Panc1 (cell line): ENCODE measurements at regions not wholly inside any gene's neighbourhood (a gene's known extent, or its start where the extent isn't known, plus 50 kb on each side); places are given as distances from the start of the nearest gene placed in this dataset.

Source experiments
- POLR2AphosphoS5 ChIP-seq: IDR thresholded peaks from 2 replicates; pipeline ENCODE4 v1.6.1; 2012; ENCODE audit warnings: mild to moderate bottlenecking, low read depth, low read length, moderate library complexity
- SIN3A ChIP-seq: IDR thresholded peaks from 2 replicates; pipeline ENCODE4 v1.6.1; 2012; ENCODE audit warnings: low read depth, mild to moderate bottlenecking, low read length, moderate library complexity, borderline replicate concordance; ENCODE audit not compliant: insufficient read depth
- TCF7L2 ChIP-seq: IDR thresholded peaks from 2 replicates; pipeline ENCODE4 v1.6.1; 2011; ENCODE audit warnings: mild to moderate bottlenecking, low read depth, low read length, inconsistent platforms
- TF ChIP-seq, protein P1 (sequence below): fragments of 450-650 bp; IDR thresholded peaks from 2 replicates; pipeline ENCODE4 v1.5.1; 2017; ENCODE audit warnings: mild to moderate bottlenecking
- TF ChIP-seq, protein P2 (sequence below), 2 experiments: IDR thresholded peaks; 2 replicates each; pipeline ENCODE4 v1.6.1; 2011 to 2012; ENCODE audit warnings: low read depth in 2 of 2, control low read depth in 1 of 2, low read length in 1 of 2, mild to moderate bottlenecking in 1 of 2, moderate library complexity in 1 of 2; ENCODE audit not compliant: insufficient read depth in 1 of 2

DNA sequence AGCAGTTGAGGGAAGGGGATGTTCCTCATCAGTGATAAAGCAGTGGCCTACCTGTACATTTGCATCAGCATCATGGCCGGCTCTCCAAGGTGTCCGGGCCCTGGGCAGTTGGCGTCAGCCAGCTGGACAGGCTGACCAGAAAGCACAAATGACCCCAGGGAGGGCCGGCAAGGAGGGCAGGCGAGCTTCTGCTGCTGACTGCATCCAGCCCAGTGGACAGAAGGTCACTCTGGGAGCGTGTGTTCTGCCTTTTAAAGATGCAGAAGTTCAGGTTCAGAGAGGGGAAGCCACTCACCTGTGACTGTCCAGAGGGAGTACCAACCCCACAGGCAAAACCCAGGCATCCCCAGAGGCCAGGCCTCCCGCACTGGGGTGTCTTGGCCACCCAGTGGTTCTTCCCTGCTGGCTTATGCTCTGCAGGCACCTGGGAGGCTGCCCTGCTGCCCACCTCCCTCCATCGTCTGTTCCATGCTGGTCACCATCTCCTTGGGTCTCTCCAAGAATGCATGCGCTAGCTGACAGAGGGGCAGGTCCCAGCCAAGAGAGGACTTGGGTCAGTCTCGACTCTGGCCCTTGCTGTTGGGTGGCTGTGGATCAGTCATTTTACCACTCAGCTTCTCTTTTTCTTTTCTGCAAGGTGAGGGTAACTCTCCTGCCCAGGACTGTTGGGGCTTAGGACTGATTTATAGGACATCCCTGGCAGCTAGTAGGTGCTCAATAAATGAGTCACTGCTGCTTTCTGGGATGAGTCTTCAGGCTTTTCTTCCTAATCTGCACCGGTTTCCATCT lies 89.9 kb downstream of the INHBB start:
- TF ChIP-seq, protein P1, sequence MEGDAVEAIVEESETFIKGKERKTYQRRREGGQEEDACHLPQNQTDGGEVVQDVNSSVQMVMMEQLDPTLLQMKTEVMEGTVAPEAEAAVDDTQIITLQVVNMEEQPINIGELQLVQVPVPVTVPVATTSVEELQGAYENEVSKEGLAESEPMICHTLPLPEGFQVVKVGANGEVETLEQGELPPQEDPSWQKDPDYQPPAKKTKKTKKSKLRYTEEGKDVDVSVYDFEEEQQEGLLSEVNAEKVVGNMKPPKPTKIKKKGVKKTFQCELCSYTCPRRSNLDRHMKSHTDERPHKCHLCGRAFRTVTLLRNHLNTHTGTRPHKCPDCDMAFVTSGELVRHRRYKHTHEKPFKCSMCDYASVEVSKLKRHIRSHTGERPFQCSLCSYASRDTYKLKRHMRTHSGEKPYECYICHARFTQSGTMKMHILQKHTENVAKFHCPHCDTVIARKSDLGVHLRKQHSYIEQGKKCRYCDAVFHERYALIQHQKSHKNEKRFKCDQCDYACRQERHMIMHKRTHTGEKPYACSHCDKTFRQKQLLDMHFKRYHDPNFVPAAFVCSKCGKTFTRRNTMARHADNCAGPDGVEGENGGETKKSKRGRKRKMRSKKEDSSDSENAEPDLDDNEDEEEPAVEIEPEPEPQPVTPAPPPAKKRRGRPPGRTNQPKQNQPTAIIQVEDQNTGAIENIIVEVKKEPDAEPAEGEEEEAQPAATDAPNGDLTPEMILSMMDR: no peak
- TF ChIP-seq POLR2AphosphoS5: no peak
- TF ChIP-seq, protein P2, sequence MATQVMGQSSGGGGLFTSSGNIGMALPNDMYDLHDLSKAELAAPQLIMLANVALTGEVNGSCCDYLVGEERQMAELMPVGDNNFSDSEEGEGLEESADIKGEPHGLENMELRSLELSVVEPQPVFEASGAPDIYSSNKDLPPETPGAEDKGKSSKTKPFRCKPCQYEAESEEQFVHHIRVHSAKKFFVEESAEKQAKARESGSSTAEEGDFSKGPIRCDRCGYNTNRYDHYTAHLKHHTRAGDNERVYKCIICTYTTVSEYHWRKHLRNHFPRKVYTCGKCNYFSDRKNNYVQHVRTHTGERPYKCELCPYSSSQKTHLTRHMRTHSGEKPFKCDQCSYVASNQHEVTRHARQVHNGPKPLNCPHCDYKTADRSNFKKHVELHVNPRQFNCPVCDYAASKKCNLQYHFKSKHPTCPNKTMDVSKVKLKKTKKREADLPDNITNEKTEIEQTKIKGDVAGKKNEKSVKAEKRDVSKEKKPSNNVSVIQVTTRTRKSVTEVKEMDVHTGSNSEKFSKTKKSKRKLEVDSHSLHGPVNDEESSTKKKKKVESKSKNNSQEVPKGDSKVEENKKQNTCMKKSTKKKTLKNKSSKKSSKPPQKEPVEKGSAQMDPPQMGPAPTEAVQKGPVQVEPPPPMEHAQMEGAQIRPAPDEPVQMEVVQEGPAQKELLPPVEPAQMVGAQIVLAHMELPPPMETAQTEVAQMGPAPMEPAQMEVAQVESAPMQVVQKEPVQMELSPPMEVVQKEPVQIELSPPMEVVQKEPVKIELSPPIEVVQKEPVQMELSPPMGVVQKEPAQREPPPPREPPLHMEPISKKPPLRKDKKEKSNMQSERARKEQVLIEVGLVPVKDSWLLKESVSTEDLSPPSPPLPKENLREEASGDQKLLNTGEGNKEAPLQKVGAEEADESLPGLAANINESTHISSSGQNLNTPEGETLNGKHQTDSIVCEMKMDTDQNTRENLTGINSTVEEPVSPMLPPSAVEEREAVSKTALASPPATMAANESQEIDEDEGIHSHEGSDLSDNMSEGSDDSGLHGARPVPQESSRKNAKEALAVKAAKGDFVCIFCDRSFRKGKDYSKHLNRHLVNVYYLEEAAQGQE (IDR thresholded peaks at IDR 0.05; ENCODE audit: insufficient read depth in 1 of 2, low read depth in 2 of 2, low read length in 1 of 2): no peak
- no peak for TF ChIP-seq SIN3A
- TF ChIP-seq TCF7L2: no peak
